ENCODE measurements at regions not wholly inside any gene's neighbourhood (a gene's known extent, or its start where the extent isn't known, plus 50 kb on each side); places are given as distances from the start of the nearest gene placed in this dataset.

GRCh38 chr4:64712590-64712989 is 303.3 kb upstream of the TECRL start:
- Mint-ChIP-seq H3K27me3 (ENCODE audit: low read depth) (no peaks in the 10 kb centered on the region; the same call in 1 of the 2 replicates), H3K4me3 (no peak overlapping the region), H3K36me3 (peaks cover 10% of the 10 kb centered on the region), H3K9me3 (peaks cover 13% of the 10 kb centered on the region), H3K27ac (peak overlapping the region; percentile 48; the same call in 1 of the 2 replicates), H3K4me1 (peaks cover 33% of the 10 kb centered on the region)
- POLR2A ChIA-PET: no interaction called here
- no peak for DNase-seq (ENCODE audit: low spot score)
- ATAC-seq: no peak
- TF ChIP-seq ATF3 (CRISPR knock-in tag; conservative IDR thresholded peaks at IDR 0.05): no peak
- no peak for TF ChIP-seq NR1H2 (CRISPR knock-in tag; IDR thresholded peaks at IDR 0.05)
- TF ChIP-seq ZNF425 (CRISPR knock-in tag; conservative IDR thresholded peaks at IDR 0.05): no peak
- TF ChIP-seq, protein P1, sequence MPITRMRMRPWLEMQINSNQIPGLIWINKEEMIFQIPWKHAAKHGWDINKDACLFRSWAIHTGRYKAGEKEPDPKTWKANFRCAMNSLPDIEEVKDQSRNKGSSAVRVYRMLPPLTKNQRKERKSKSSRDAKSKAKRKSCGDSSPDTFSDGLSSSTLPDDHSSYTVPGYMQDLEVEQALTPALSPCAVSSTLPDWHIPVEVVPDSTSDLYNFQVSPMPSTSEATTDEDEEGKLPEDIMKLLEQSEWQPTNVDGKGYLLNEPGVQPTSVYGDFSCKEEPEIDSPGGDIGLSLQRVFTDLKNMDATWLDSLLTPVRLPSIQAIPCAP (CRISPR knock-in tag; IDR thresholded peaks at IDR 0.05): no peak
- peak; percentile 68 for TF ChIP-seq ZNF121 (CRISPR knock-in tag; IDR thresholded peaks at IDR 0.05)
- CTCF ChIA-PET: no interaction called here

GRCh38 chr4:64705989-64706388 is 296.7 kb upstream of the TECRL start:
- ChIA-PET CTCF (no interaction called here), POLR2A (no interaction called here)
- peaks cover 10% of the 10 kb centered on the region for H3K9me3 Mint-ChIP-seq
- no peaks in the 10 kb centered on the region for H3K4me1 Mint-ChIP-seq
- DNase-seq (ENCODE audit: low spot score): no peak
- H3K27ac Mint-ChIP-seq: no peak overlapping the region
- no peak for ATAC-seq
- H3K27me3 Mint-ChIP-seq (ENCODE audit: low read depth): no peaks in the 10 kb centered on the region
- H3K4me3 Mint-ChIP-seq: no peak overlapping the region
- H3K36me3 Mint-ChIP-seq: peaks cover 4% of the 10 kb centered on the region; the same call in 1 of the 2 replicates
- TF ChIP-seq, protein P2, sequence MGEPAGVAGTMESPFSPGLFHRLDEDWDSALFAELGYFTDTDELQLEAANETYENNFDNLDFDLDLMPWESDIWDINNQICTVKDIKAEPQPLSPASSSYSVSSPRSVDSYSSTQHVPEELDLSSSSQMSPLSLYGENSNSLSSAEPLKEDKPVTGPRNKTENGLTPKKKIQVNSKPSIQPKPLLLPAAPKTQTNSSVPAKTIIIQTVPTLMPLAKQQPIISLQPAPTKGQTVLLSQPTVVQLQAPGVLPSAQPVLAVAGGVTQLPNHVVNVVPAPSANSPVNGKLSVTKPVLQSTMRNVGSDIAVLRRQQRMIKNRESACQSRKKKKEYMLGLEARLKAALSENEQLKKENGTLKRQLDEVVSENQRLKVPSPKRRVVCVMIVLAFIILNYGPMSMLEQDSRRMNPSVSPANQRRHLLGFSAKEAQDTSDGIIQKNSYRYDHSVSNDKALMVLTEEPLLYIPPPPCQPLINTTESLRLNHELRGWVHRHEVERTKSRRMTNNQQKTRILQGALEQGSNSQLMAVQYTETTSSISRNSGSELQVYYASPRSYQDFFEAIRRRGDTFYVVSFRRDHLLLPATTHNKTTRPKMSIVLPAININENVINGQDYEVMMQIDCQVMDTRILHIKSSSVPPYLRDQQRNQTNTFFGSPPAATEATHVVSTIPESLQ (CRISPR knock-in tag; IDR thresholded peaks at IDR 0.05): no peak
- no peak for TF ChIP-seq NFYB (CRISPR knock-in tag; conservative IDR thresholded peaks at IDR 0.05; ENCODE audit: low read depth)
- no peak for TF ChIP-seq NR2C2 (CRISPR knock-in tag; IDR thresholded peaks at IDR 0.05)

GRCh38 chr4:64698171-64698570 is 288.9 kb upstream of the TECRL start:
- DNase-seq (ENCODE audit: low spot score) (no peak), ATAC-seq (no peak)
- H3K27me3 Mint-ChIP-seq (ENCODE audit: low read depth): no peaks in the 10 kb centered on the region
- ChIA-PET CTCF (interaction anchor here (0.6 kb wide), 1 partner anchor 913 kb away, joined by 3 read pairs; no protein-coding TSS in a partner anchor), POLR2A (no interaction called here)
- H3K4me3 Mint-ChIP-seq: no peak overlapping the region
- H3K36me3 Mint-ChIP-seq: no peaks in the 10 kb centered on the region
- peaks cover 6% of the 10 kb centered on the region for H3K9me3 Mint-ChIP-seq
- no peak for TF ChIP-seq TCF7 (CRISPR knock-in tag; IDR thresholded peaks at IDR 0.05; ENCODE audit: low read depth)
- H3K27ac Mint-ChIP-seq: no peak overlapping the region
- H3K4me1 Mint-ChIP-seq: peaks cover 14% of the 10 kb centered on the region

DNA sequence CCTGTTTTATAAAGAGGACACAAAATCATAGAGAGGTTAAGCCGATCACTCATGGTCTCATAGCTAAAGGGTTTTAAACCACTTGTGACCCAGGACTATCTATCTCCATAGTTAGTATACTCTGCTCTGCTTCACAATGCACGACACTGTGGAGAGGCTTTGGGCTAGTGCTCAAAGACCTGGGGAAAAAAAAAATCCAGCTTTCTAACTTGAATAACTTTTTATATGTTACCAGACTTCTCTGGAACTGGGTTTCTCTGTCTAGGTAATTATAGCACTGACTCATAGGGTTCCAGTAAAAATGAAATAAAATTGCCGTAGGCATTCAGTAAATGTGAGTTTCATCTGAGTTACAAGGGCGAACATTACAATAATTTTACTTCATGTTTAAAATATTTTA is 273.7 kb upstream of the TECRL start:
- no peak for ATAC-seq
- Mint-ChIP-seq H3K4me1 (no peaks in the 10 kb centered on the region), H3K27me3 (ENCODE audit: low read depth) (no peaks in the 10 kb centered on the region), H3K36me3 (peaks cover 19% of the 10 kb centered on the region), H3K9me3 (peaks cover 21% of the 10 kb centered on the region), H3K4me3 (no peak overlapping the region), H3K27ac (no peak overlapping the region)
- CTCF ChIA-PET: no interaction called here
- DNase-seq (ENCODE audit: low spot score): no peak
- POLR2A ChIA-PET: no interaction called here
- TF ChIP-seq, protein P3, sequence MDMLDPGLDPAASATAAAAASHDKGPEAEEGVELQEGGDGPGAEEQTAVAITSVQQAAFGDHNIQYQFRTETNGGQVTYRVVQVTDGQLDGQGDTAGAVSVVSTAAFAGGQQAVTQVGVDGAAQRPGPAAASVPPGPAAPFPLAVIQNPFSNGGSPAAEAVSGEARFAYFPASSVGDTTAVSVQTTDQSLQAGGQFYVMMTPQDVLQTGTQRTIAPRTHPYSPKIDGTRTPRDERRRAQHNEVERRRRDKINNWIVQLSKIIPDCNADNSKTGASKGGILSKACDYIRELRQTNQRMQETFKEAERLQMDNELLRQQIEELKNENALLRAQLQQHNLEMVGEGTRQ (CRISPR knock-in tag; IDR thresholded peaks at IDR 0.05): no peak
- TF ChIP-seq, protein P4, sequence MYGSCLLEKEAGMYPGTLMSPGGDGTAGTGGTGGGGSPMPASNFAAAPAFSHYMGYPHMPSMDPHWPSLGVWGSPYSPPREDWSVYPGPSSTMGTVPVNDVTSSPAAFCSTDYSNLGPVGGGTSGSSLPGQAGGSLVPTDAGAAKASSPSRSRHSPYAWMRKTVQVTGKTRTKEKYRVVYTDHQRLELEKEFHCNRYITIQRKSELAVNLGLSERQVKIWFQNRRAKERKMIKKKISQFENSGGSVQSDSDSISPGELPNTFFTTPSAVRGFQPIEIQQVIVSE (CRISPR knock-in tag; IDR thresholded peaks at IDR 0.05; ENCODE audit: borderline replicate concordance): no peak
- TF ChIP-seq, protein P5, sequence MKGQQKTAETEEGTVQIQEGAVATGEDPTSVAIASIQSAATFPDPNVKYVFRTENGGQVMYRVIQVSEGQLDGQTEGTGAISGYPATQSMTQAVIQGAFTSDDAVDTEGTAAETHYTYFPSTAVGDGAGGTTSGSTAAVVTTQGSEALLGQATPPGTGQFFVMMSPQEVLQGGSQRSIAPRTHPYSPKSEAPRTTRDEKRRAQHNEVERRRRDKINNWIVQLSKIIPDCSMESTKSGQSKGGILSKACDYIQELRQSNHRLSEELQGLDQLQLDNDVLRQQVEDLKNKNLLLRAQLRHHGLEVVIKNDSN (CRISPR knock-in tag; IDR thresholded peaks at IDR 0.05): no peak
- TF ChIP-seq SMAD3 (CRISPR knock-in tag; IDR thresholded peaks at IDR 0.05; ENCODE audit: borderline replicate concordance) (no peak), ZNF416 (CRISPR knock-in tag; IDR thresholded peaks at IDR 0.05) (no peak), ZNF263 (CRISPR knock-in tag; IDR thresholded peaks at IDR 0.05; ENCODE audit: low read depth) (no peak)
- TF ChIP-seq, protein P1 (CRISPR knock-in tag; IDR thresholded peaks at IDR 0.05): no peak
- TF ChIP-seq, protein P6, sequence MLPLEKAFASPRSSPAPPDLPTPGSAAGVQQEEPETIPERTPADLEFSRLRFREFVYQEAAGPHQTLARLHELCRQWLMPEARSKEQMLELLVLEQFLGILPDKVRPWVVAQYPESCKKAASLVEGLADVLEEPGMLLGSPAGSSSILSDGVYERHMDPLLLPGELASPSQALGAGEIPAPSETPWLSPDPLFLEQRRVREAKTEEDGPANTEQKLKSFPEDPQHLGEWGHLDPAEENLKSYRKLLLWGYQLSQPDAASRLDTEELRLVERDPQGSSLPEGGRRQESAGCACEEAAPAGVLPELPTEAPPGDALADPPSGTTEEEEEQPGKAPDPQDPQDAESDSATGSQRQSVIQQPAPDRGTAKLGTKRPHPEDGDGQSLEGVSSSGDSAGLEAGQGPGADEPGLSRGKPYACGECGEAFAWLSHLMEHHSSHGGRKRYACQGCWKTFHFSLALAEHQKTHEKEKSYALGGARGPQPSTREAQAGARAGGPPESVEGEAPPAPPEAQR (CRISPR knock-in tag; IDR thresholded peaks at IDR 0.05): no peak
